ENCODE measurements at regions not wholly inside any gene's neighbourhood (a gene's known extent, or its start where the extent isn't known, plus 50 kb on each side); places are given as distances from the start of the nearest gene placed in this dataset.

- TF ChIP-seq FOXP2 (optimal IDR thresholded peaks at IDR 0.05; ENCODE audit: borderline replicate concordance, extremely low read depth, extremely low read length, insufficient read depth) (no peak), REST (IDR thresholded peaks at IDR 0.05; ENCODE audit: insufficient read depth in 1 of 2, low read depth in 2 of 2, low read length in 2 of 2) (no peak), POLR2AphosphoS5 (IDR thresholded peaks at IDR 0.05; ENCODE audit: low read depth, low read length) (no peak), TAF1 (IDR thresholded peaks at IDR 0.05; ENCODE audit: borderline replicate concordance, insufficient read depth, low read length) (no peak), SIN3A (IDR thresholded peaks at IDR 0.05; ENCODE audit: borderline replicate concordance, insufficient read depth, low read length) (no peak)
These were observed 138.8 kb upstream of the ID2 start for GRCh38 chr2:8543060-8543382.

GRCh38 chr2:8543383-8544170, 138.3 kb upstream of the ID2 start:
- no peak for TF ChIP-seq POLR2AphosphoS5 (IDR thresholded peaks at IDR 0.05; ENCODE audit: low read depth, low read length)
- TF ChIP-seq SIN3A (IDR thresholded peaks at IDR 0.05; ENCODE audit: borderline replicate concordance, insufficient read depth, low read length) = 0 out of 2 replicates have a peak, but pooled peaks have one; percentile 44

GRCh38 chr2:8544171-8544785, 137.6 kb upstream of the ID2 start:
- TF ChIP-seq REST (IDR thresholded peaks at IDR 0.05; ENCODE audit: insufficient read depth in 1 of 2, low read depth in 2 of 2, low read length in 2 of 2) (no peak), FOXP2 (optimal IDR thresholded peaks at IDR 0.05; ENCODE audit: borderline replicate concordance, extremely low read depth, extremely low read length, insufficient read depth) (no peak), SIN3A (IDR thresholded peaks at IDR 0.05; ENCODE audit: borderline replicate concordance, insufficient read depth, low read length) (no peak), TAF1 (IDR thresholded peaks at IDR 0.05; ENCODE audit: borderline replicate concordance, insufficient read depth, low read length) (no peak), POLR2AphosphoS5 (IDR thresholded peaks at IDR 0.05; ENCODE audit: low read depth, low read length) (no peak)

- TF ChIP-seq REST (IDR thresholded peaks at IDR 0.05; ENCODE audit: insufficient read depth in 1 of 2, low read depth in 2 of 2, low read length in 2 of 2) = no peak
- TF ChIP-seq FOXP2 (optimal IDR thresholded peaks at IDR 0.05; ENCODE audit: borderline replicate concordance, extremely low read depth, extremely low read length, insufficient read depth) = peak; percentile 42
These were observed 136.8 kb upstream of the ID2 start for GRCh38 chr2:8544786-8545694.

GRCh38 chr2:8545695-8546611, 135.9 kb upstream of the ID2 start:
- TF ChIP-seq POLR2AphosphoS5 (IDR thresholded peaks at IDR 0.05; ENCODE audit: low read depth, low read length) = no peak
- no peak for TF ChIP-seq FOXP2 (optimal IDR thresholded peaks at IDR 0.05; ENCODE audit: borderline replicate concordance, extremely low read depth, extremely low read length, insufficient read depth)
- TF ChIP-seq SIN3A (IDR thresholded peaks at IDR 0.05; ENCODE audit: borderline replicate concordance, insufficient read depth, low read length) = no peak
- TF ChIP-seq REST (IDR thresholded peaks at IDR 0.05; ENCODE audit: insufficient read depth in 1 of 2, low read depth in 2 of 2, low read length in 2 of 2) = no peak
- no peak for TF ChIP-seq TAF1 (IDR thresholded peaks at IDR 0.05; ENCODE audit: borderline replicate concordance, insufficient read depth, low read length)
